ENCODE measurements at regions not wholly inside any gene's neighbourhood (a gene's known extent, or its start where the extent isn't known, plus 50 kb on each side); places are given as distances from the start of the nearest gene placed in this dataset.

GRCh38 chr4:153087671-153088194 is 116.5 kb upstream of the TRIM2 start:
- H3K4me3 Mint-ChIP-seq, result no peak overlapping the region
- H3K27me3 ChIP-seq (ENCODE audit: insufficient read depth, low read length), result 0 out of 2 replicates have a peak, but pooled peaks cover 2% of the 10 kb centered on the region
- no peaks in the 10 kb centered on the region for H3K9me3 Mint-ChIP-seq
- no peak overlapping the region for H4K91ac ChIP-seq (ENCODE audit: insufficient read length, low read depth, low read length)
- H2AFZ ChIP-seq (ENCODE audit: low read length), result no peak overlapping the region
- H3K18ac ChIP-seq (ENCODE audit: insufficient read length, low read depth, low read length), result no peak overlapping the region
- no peaks in the 10 kb centered on the region for H3K79me1 ChIP-seq (ENCODE audit: insufficient read depth, low read depth, low read length, poor library complexity, severe bottlenecking)
- no peak overlapping the region for H3K9ac ChIP-seq (ENCODE audit: extremely low read depth, insufficient read length, low read length)
- peaks cover 4% of the 10 kb centered on the region; the same call in 1 of the 2 replicates for H3K4me1 ChIP-seq (ENCODE audit: insufficient read depth, low read length)
- H3K36me3 Mint-ChIP-seq (ENCODE audit: insufficient read depth in 1 of 3, low read depth in 3 of 3), result no peaks in the 10 kb centered on the region; a peak in 2 of 7 replicates
- no peak overlapping the region for H3T11ph ChIP-seq (ENCODE audit: low read length)
- H3K79me2 ChIP-seq (ENCODE audit: insufficient read depth, low read length), result no peaks in the 10 kb centered on the region
- no peaks in the 10 kb centered on the region for H3K9me3 ChIP-seq (ENCODE audit: control insufficient read depth, low read depth, low read length)
- no peak overlapping the region for H4K5ac ChIP-seq (ENCODE audit: insufficient read length, low read depth, low read length)
- no peak for DNase-seq
- H2BK5ac ChIP-seq (ENCODE audit: insufficient read length, low read length), result no peak overlapping the region
- H2BK20ac ChIP-seq (ENCODE audit: low read depth, low read length, poor library complexity, severe bottlenecking), result no peak overlapping the region
- WGBS (ENCODE audit: extremely low coverage, insufficient read length, low lambda C conversion rate), result no CpG with 5 or more reads among the region's 7 CpGs
- no peak overlapping the region for H3K14ac ChIP-seq (ENCODE audit: insufficient read depth, low read length)
- H2AK5ac ChIP-seq (ENCODE audit: insufficient read length, low read length), result no peak overlapping the region
- H2BK12ac ChIP-seq (ENCODE audit: insufficient read length, low read depth, low read length), result no peak overlapping the region
- H2BK15ac ChIP-seq (ENCODE audit: low read depth, low read length), result no peak overlapping the region
- TF ChIP-seq, protein P1, sequence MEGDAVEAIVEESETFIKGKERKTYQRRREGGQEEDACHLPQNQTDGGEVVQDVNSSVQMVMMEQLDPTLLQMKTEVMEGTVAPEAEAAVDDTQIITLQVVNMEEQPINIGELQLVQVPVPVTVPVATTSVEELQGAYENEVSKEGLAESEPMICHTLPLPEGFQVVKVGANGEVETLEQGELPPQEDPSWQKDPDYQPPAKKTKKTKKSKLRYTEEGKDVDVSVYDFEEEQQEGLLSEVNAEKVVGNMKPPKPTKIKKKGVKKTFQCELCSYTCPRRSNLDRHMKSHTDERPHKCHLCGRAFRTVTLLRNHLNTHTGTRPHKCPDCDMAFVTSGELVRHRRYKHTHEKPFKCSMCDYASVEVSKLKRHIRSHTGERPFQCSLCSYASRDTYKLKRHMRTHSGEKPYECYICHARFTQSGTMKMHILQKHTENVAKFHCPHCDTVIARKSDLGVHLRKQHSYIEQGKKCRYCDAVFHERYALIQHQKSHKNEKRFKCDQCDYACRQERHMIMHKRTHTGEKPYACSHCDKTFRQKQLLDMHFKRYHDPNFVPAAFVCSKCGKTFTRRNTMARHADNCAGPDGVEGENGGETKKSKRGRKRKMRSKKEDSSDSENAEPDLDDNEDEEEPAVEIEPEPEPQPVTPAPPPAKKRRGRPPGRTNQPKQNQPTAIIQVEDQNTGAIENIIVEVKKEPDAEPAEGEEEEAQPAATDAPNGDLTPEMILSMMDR (conservative IDR thresholded peaks at IDR 0.05), result no peak
- peaks cover 13% of the 10 kb centered on the region for H3K27me3 Mint-ChIP-seq (ENCODE audit: low read depth)
- no peak overlapping the region for H3K27ac ChIP-seq (ENCODE audit: insufficient read length, low read depth, low read length)
- no peak overlapping the region for H3K4me2 ChIP-seq (ENCODE audit: insufficient read depth, insufficient read length, low read length)
- H3K56ac ChIP-seq (ENCODE audit: insufficient read length, low read depth, low read length), result no peak overlapping the region
- peaks cover 42% of the 10 kb centered on the region in 2 experiments for H3K4me1 Mint-ChIP-seq
- H3K23me2 ChIP-seq (ENCODE audit: insufficient read length, low read depth, low read length, poor library complexity, severe bottlenecking), result no peaks in the 10 kb centered on the region
- no peaks in the 10 kb centered on the region for H4K20me1 ChIP-seq (ENCODE audit: control insufficient read depth, insufficient read depth, insufficient read length)
- H3K27ac Mint-ChIP-seq, result no peak overlapping the region
- H3K4ac ChIP-seq (ENCODE audit: low read depth, low read length), result no peak overlapping the region
- no peak overlapping the region for H4K8ac ChIP-seq (replicated peaks; ENCODE audit: insufficient read length, low read depth, low read length)
- H2BK120ac ChIP-seq (ENCODE audit: low read depth, low read length, poor library complexity, severe bottlenecking), result no peak overlapping the region
- no peak overlapping the region for H3K23ac ChIP-seq (ENCODE audit: insufficient read length, low read depth, low read length)

Measured in H9 (cell line).